Hepatocyte (in vitro differentiated cells): ENCODE measurements at regions not wholly inside any gene's neighbourhood (a gene's known extent, or its start where the extent isn't known, plus 50 kb on each side); places are given as distances from the start of the nearest gene placed in this dataset.

ENCODE experiments used
- CTCF ChIP-seq: fragments of 200-600 bp; sonication (generic); IDR thresholded peaks from 2 replicates; pipeline ENCODE4 v1.5.1; 2016; ENCODE audit warnings: antibody characterized with exemption, mild to moderate bottlenecking; ENCODE audit not compliant: poor library complexity
- EZH2 ChIP-seq: fragments of 200-600 bp; sonication (generic); IDR thresholded peaks from 2 replicates; pipeline ENCODE4 v1.6.1; 2016; ENCODE audit warnings: antibody characterized with exemption, mild to moderate bottlenecking, borderline replicate concordance
- EZH2phosphoT487 ChIP-seq: fragments of 200-600 bp; sonication (generic); IDR thresholded peaks from one replicate; pipeline ENCODE4 v1.6.1; 2018; ENCODE audit warnings: antibody characterized with exemption, mild to moderate bottlenecking, low read depth, moderate library complexity; ENCODE audit not compliant: unreplicated experiment, severe bottlenecking

- TF ChIP-seq EZH2 (no peak), CTCF (no peak), EZH2phosphoT487 (no peak)
Measured at GRCh38 chr20:24782301-24782700, 166.8 kb upstream of the CST7 start.
